ENCODE measurements at regions not wholly inside any gene's neighbourhood (a gene's known extent, or its start where the extent isn't known, plus 50 kb on each side); places are given as distances from the start of the nearest gene placed in this dataset.

DNA sequence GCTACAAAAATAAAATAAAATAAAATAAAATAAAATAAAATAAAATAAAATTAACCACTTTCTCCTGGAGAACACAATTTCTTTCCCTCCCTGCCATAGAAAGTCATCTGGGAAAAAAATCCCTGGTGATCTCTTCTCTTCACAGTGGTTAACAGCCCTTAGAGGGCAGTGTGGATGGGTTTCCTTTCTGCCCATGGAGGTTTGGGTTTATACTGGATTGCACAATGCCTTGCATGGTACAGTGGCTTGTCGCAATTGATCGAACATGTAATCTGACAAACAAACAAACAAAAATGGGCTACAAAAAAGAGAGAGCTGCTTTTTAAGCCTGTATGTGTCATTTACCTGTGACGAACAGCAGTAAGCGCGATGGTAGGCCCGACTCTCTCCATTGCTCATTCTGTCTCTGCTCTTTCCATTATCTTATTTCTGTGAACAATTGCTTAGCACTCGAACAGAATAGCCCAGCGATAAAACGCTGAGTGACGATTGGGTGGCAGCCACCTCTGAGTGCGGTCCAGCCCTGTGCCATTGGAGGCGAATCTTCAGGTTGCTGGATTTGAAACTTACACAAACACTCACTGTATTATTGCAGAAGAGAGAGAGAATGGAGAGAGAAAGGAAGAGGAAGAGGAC lies 166.1 kb downstream of the CD83 start:
- DNase-seq (ENCODE audit: low spot score) (no peak), ATAC-seq (ENCODE audit: low read depth) (no peak)
- Histone ChIP-seq H3K36me3 (ENCODE audit: low read depth) (no peaks in the 10 kb centered on the region), H3K27me3 (ENCODE audit: insufficient read depth, poor library complexity, severe bottlenecking) (no peaks in the 10 kb centered on the region), H3K4me3 (ENCODE audit: severe bottlenecking) (no peak overlapping the region), H3K4me1 (ENCODE audit: insufficient read depth, poor library complexity, severe bottlenecking) (peaks cover 18% of the 10 kb centered on the region), H3K9me3 (ENCODE audit: severe bottlenecking) (no peaks in the 10 kb centered on the region), H3K27ac (ENCODE audit: poor library complexity, severe bottlenecking) (no peak overlapping the region)
- TF ChIP-seq, protein P1, sequence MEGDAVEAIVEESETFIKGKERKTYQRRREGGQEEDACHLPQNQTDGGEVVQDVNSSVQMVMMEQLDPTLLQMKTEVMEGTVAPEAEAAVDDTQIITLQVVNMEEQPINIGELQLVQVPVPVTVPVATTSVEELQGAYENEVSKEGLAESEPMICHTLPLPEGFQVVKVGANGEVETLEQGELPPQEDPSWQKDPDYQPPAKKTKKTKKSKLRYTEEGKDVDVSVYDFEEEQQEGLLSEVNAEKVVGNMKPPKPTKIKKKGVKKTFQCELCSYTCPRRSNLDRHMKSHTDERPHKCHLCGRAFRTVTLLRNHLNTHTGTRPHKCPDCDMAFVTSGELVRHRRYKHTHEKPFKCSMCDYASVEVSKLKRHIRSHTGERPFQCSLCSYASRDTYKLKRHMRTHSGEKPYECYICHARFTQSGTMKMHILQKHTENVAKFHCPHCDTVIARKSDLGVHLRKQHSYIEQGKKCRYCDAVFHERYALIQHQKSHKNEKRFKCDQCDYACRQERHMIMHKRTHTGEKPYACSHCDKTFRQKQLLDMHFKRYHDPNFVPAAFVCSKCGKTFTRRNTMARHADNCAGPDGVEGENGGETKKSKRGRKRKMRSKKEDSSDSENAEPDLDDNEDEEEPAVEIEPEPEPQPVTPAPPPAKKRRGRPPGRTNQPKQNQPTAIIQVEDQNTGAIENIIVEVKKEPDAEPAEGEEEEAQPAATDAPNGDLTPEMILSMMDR (IDR thresholded peaks at IDR 0.05; ENCODE audit: poor library complexity, severe bottlenecking): no peak

DNA sequence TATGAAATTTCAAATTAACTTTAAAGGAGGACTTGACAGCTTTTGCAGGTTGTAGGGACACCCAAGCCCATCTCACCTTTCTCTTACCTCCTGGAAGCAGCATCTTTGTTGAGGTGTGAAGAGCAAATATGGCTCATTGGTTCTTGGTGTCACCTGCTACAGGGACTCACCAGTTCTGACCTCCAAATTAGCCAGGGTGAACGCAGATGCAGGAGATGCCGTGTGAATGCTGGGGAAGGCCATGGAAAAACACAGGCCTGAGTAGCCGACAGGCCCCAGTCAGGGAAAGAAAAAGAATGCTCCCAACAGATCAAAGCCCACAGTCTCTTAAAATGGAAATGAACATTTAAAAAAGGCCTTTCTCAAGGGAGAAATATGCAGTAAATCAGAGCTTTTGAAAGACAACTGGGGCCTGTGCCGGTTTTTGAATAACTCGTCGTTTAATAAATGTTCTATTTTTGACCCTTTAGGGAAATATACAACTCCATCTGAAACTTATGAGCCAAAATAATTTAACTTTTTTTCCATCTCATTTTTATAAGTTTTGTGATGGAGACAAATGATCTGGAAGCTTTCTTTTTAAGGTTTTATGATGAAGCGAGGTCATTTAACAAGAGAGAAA lies 167.5 kb downstream of the CD83 start:
- no peak for DNase-seq (ENCODE audit: low spot score)
- H3K9me3 ChIP-seq (ENCODE audit: severe bottlenecking): no peaks in the 10 kb centered on the region
- no peak for ATAC-seq (ENCODE audit: low read depth)
- H3K4me3 ChIP-seq (ENCODE audit: severe bottlenecking): no peak overlapping the region
- peaks cover 18% of the 10 kb centered on the region for H3K4me1 ChIP-seq (ENCODE audit: insufficient read depth, poor library complexity, severe bottlenecking)
- no peaks in the 10 kb centered on the region for H3K36me3 ChIP-seq (ENCODE audit: low read depth)
- H3K27ac ChIP-seq (ENCODE audit: poor library complexity, severe bottlenecking): peak overlapping the region; percentile 85
- TF ChIP-seq, protein P1 (IDR thresholded peaks at IDR 0.05; ENCODE audit: poor library complexity, severe bottlenecking): no peak
- no peaks in the 10 kb centered on the region for H3K27me3 ChIP-seq (ENCODE audit: insufficient read depth, poor library complexity, severe bottlenecking)

DNA sequence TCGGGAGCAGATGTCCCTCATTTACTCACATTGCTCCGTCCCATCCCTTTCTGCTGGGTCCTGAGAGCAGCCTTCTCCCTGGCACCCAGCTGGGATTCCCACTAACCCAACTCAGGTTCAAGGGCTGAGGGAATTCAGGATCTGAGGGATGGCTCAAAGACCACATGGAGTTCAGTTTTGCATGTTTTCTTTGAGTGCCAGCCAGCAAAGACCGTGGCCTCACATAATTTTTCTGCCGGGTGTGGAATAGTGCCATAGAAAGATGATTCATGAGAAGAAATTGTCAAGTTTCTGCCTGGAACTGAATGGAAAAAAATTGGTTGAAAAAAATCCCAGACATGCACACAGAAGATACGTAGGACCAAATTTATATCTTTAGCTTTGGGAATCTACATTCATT lies 168.6 kb downstream of the CD83 start:
- ATAC-seq (ENCODE audit: low read depth) (peak; percentile 87), DNase-seq (ENCODE audit: low spot score) (no peak)
- H3K4me3 ChIP-seq (ENCODE audit: severe bottlenecking): no peak overlapping the region
- H3K4me1 ChIP-seq (ENCODE audit: insufficient read depth, poor library complexity, severe bottlenecking): peaks cover 18% of the 10 kb centered on the region
- no peaks in the 10 kb centered on the region for H3K27me3 ChIP-seq (ENCODE audit: insufficient read depth, poor library complexity, severe bottlenecking)
- TF ChIP-seq, protein P1 (IDR thresholded peaks at IDR 0.05; ENCODE audit: poor library complexity, severe bottlenecking): no peak
- no peaks in the 10 kb centered on the region for H3K9me3 ChIP-seq (ENCODE audit: severe bottlenecking)
- H3K27ac ChIP-seq (ENCODE audit: poor library complexity, severe bottlenecking): peak overlapping the region; percentile 85
- no peaks in the 10 kb centered on the region for H3K36me3 ChIP-seq (ENCODE audit: low read depth)

DNA sequence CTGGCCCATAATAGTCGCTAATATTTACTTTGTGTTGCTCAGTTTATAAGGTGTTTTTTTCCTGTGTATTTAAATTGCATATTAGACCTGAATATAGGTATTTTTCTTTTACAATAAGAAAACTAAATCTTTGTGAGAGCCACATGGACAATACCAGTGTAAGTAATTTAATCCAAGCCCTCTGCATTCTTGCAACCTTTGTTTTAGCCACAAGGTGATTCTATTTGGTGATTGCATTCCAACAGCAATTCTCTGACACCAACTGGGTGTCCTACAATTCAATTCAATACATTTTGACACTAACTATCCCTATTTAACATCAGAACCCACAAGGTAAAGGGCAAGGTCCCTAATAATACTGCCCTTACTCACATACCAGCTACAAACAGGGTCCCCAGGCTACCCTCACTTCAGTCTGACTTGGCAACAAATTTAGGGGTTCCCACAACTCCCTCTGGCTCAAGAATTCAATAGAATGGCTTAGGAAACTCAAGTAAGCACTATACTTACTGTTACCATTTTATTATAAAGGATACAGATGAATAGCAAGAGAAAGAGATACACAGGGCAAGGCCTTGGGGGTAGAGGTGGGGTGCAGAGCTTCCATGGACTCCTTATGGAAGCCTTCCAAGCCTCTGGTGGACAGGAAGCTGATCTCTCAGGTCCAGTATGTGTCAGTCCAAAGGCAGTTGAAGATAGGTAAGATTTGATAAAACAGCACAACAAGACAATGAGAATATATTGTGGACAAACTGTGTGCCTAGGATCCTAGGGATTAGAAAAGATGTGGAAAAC lies 169.3 kb downstream of the CD83 start:
- Histone ChIP-seq H3K27ac (ENCODE audit: poor library complexity, severe bottlenecking) (peak overlapping the region; percentile 85), H3K4me3 (ENCODE audit: severe bottlenecking) (no peak overlapping the region), H3K27me3 (ENCODE audit: insufficient read depth, poor library complexity, severe bottlenecking) (no peaks in the 10 kb centered on the region), H3K4me1 (ENCODE audit: insufficient read depth, poor library complexity, severe bottlenecking) (peaks cover 18% of the 10 kb centered on the region), H3K36me3 (ENCODE audit: low read depth) (no peaks in the 10 kb centered on the region), H3K9me3 (ENCODE audit: severe bottlenecking) (no peaks in the 10 kb centered on the region)
- no peak for DNase-seq (ENCODE audit: low spot score)
- TF ChIP-seq, protein P1 (IDR thresholded peaks at IDR 0.05; ENCODE audit: poor library complexity, severe bottlenecking): peak; percentile 11
- no peak; the same call in 2 of the 3 replicates for ATAC-seq (ENCODE audit: low read depth)
